Tibial nerve (tissue), 3 donors: ENCODE measurements at regions not wholly inside any gene's neighbourhood (a gene's known extent, or its start where the extent isn't known, plus 50 kb on each side); places are given as distances from the start of the nearest gene placed in this dataset.

Source experiments
- CTCF ChIP-seq, 5 experiments: fragments of 200-600 bp in 3 of 5; fragments of 450-650 bp in 2 of 5; sonication (generic) in 3 of 5; IDR thresholded peaks; one replicate each; pipeline ENCODE4 v1.5.1; 2016 to 2019; ENCODE audit warnings: antibody characterized with exemption in 5 of 5, mild to moderate bottlenecking in 3 of 5, moderate library complexity in 2 of 5
- POLR2A ChIP-seq, 2 donors: fragments of 450-650 bp; IDR thresholded peaks; one replicate each; pipeline ENCODE4 v1.6.1; 2017; ENCODE audit warnings: antibody characterized with exemption in 2 of 2, mild to moderate bottlenecking in 2 of 2, moderate library complexity in 2 of 2

GRCh38 chr22:27115410-27115809 lies 458.0 kb downstream of the MIAT start:
- TF ChIP-seq POLR2A (IDR thresholded peaks at IDR 0.05) (no peak), CTCF (IDR thresholded peaks at IDR 0.05) (no peak)
